Stimulated activated CD4-positive, alpha-beta T cell treated with anti-CD3 and anti-CD28 coated beads, TNF-alpha, amount 100 ng/mL, for 48 hours (primary cell): ENCODE measurements at regions not wholly inside any gene's neighbourhood (a gene's known extent, or its start where the extent isn't known, plus 50 kb on each side); places are given as distances from the start of the nearest gene placed in this dataset.
"Not testable (repeated sequence)": the region's sequence is repeated elsewhere in the genome, so short reads cannot be mapped to it uniquely, and the experiment has no call there.

Experiments
- DNase-seq, 3 donors: peaks; one replicate each; pipeline ENCODE4 v3.0.0-alpha.2; 2020; ENCODE audit warnings: low read depth in 3 of 3

GRCh38 chr9:96064826-96065481, 189.5 kb downstream of the ERCC6L2 start:
- no peak for DNase-seq

- no peak for DNase-seq
Measured at GRCh38 chr9:96062854-96063253, 187.4 kb downstream of the ERCC6L2 start.

- DNase-seq = no peak
Measured at GRCh38 chr9:96062031-96062430, 186.5 kb downstream of the ERCC6L2 start.

- peak in 2 of 3 donors; percentile 9 to 27 for DNase-seq
Measured at GRCh38 chr9:96061293-96061987, 185.9 kb downstream of the ERCC6L2 start.

GRCh38 chr9:96058218-96058617, 182.7 kb downstream of the ERCC6L2 start:
- no peak for DNase-seq

GRCh38 chr9:96057155-96057554, 181.7 kb downstream of the ERCC6L2 start:
- DNase-seq = no peak

GRCh38 chr9:96056226-96056625, 180.7 kb downstream of the ERCC6L2 start:
- DNase-seq = no peak

- DNase-seq = not testable (repeated sequence)
Measured at GRCh38 chr9:96054248-96054647, 178.8 kb downstream of the ERCC6L2 start.

- DNase-seq = no peak
Measured at GRCh38 chr9:96052686-96053085, 177.2 kb downstream of the ERCC6L2 start.

GRCh38 chr9:96051423-96051822, 175.9 kb downstream of the ERCC6L2 start:
- DNase-seq = no peak

- no peak for DNase-seq
Measured at GRCh38 chr9:96050861-96051155, 175.3 kb downstream of the ERCC6L2 start.

GRCh38 chr9:96050048-96050860, 174.8 kb downstream of the ERCC6L2 start:
- DNase-seq = no peak

GRCh38 chr9:96048956-96049831, 173.7 kb downstream of the ERCC6L2 start:
- DNase-seq = no peak

GRCh38 chr9:96048104-96048955, 172.8 kb downstream of the ERCC6L2 start:
- DNase-seq = peak in 1 of 3 donors; percentile 8

- DNase-seq = no peak
Measured at GRCh38 chr9:96047741-96048103, 172.2 kb downstream of the ERCC6L2 start.

GRCh38 chr9:96047116-96047639, 171.7 kb downstream of the ERCC6L2 start:
- DNase-seq = no peak

- no peak for DNase-seq
Measured at GRCh38 chr9:96045811-96046210, 170.3 kb downstream of the ERCC6L2 start.

- DNase-seq = no peak
Measured at GRCh38 chr9:96044401-96044800, 168.9 kb downstream of the ERCC6L2 start.

- DNase-seq = no peak
Measured at GRCh38 chr9:96040591-96041461, 165.3 kb downstream of the ERCC6L2 start.

GRCh38 chr9:96038914-96039313, 163.4 kb downstream of the ERCC6L2 start:
- no peak for DNase-seq
